SU-DHL-6 (cell line): ENCODE measurements at regions not wholly inside any gene's neighbourhood (a gene's known extent, or its start where the extent isn't known, plus 50 kb on each side); places are given as distances from the start of the nearest gene placed in this dataset.

Experiments
- H2AFZ ChIP-seq: fragments of 200-600 bp; sonication (generic); 2 replicates; pipeline ENCODE4 v1.6.1; 2014; ENCODE audit warnings: low read depth, mild to moderate bottlenecking, moderate library complexity, mixed read lengths, antibody characterized with exemption, low read length; ENCODE audit not compliant: severe bottlenecking
- H3F3A ChIP-seq: fragments of 200-600 bp; shearing (Covaris generic); 2 replicates; pipeline ENCODE4 v1.6.0; 2016; ENCODE audit warnings: antibody characterized with exemption, mild to moderate bottlenecking; ENCODE audit not compliant: insufficient read depth
- H3K27ac ChIP-seq: fragments of 200-600 bp; sonication (generic); 2 replicates; pipeline ENCODE4 v1.5.1; 2016; ENCODE audit warnings: low read depth, mild to moderate bottlenecking, low read length, moderate library complexity, mixed read lengths
- H3K27me3 ChIP-seq: fragments of 200-600 bp; sonication (generic), shearing (Covaris generic); 2 replicates; pipeline ENCODE4 v1.6.0; 2014; ENCODE audit warnings: mild to moderate bottlenecking, low read length
- H3K36me3 ChIP-seq: fragments of 200-600 bp; sonication (generic); 2 replicates; pipeline ENCODE4 v1.6.1; 2014; ENCODE audit warnings: mild to moderate bottlenecking, low read length, mixed read lengths
- H3K4me2 ChIP-seq: fragments of 300-600, 200-600 bp; shearing (Covaris generic), sonication (generic); 2 replicates; pipeline ENCODE4 v1.6.0; 2014; ENCODE audit warnings: low read length, low read depth, mild to moderate bottlenecking; ENCODE audit not compliant: poor library complexity, severe bottlenecking
- H3K4me3 ChIP-seq: fragments of 200-600 bp; sonication (generic); 2 replicates; pipeline ENCODE4 v1.5.1; 2014; ENCODE audit warnings: antibody characterized with exemption, low read length, mild to moderate bottlenecking, mixed read lengths; ENCODE audit not compliant: insufficient read depth, poor library complexity, severe bottlenecking
- H3K79me2 ChIP-seq: fragments of 200-600 bp; sonication (generic); 2 replicates; pipeline ENCODE4 v1.6.1; 2014; ENCODE audit warnings: mild to moderate bottlenecking, low read length, moderate library complexity; ENCODE audit not compliant: insufficient read depth
- H3K9ac ChIP-seq: fragments of 200-600 bp; sonication (generic); 2 replicates; pipeline ENCODE4 v1.7.0; 2014; ENCODE audit warnings: mild to moderate bottlenecking, low read length
- H3K9me2 ChIP-seq: fragments of 200-600 bp; sonication (generic); replicated peaks from 2 replicates; pipeline ENCODE4 v1.6.1; 2014; ENCODE audit warnings: low read length; ENCODE audit not compliant: insufficient read depth
- H3K9me3 ChIP-seq: fragments of 200-600 bp; sonication (generic); 2 replicates; pipeline ENCODE4 v1.6.1; 2014; ENCODE audit warnings: low read length, mixed read lengths; ENCODE audit not compliant: insufficient read depth
- H4K20me1 ChIP-seq: fragments of 200-600 bp; sonication (generic); 2 replicates; pipeline ENCODE4 v1.6.1; 2014; ENCODE audit warnings: low read depth, mild to moderate bottlenecking, antibody characterized with exemption, low read length, moderate library complexity, mixed read lengths
- CTCF ChIP-seq: fragments of 200-600 bp; sonication (generic); IDR thresholded peaks from one replicate; pipeline ENCODE4 v1.5.1; 2017; ENCODE audit warnings: antibody characterized with exemption, mild to moderate bottlenecking, low read length, moderate library complexity; ENCODE audit not compliant: insufficient read depth, poor library complexity, severe bottlenecking
- EZH2phosphoT487 ChIP-seq: fragments of 200-600 bp; sonication (generic), shearing (Covaris generic); conservative IDR thresholded peaks from 2 replicates; pipeline ENCODE4 v1.6.1; 2018; ENCODE audit warnings: mild to moderate bottlenecking, antibody characterized with exemption, low read length, moderate library complexity, mixed read lengths

- TF ChIP-seq CTCF (no peak), EZH2phosphoT487 (no peak)
Observed at GRCh38 chr13:76213423-76213904, 577.3 kb downstream of the LMO7 start.

GRCh38 chr13:76210262-76210661 is 574.1 kb downstream of the LMO7 start:
- no peaks in the 10 kb centered on the region for H3F3A ChIP-seq
- no peak overlapping the region for H3K9ac ChIP-seq
- no peak overlapping the region for H2AFZ ChIP-seq
- no peak overlapping the region for H3K27ac ChIP-seq
- H3K79me2 ChIP-seq, result no peaks in the 10 kb centered on the region
- H3K36me3 ChIP-seq, result no peaks in the 10 kb centered on the region
- H3K9me3 ChIP-seq, result no peaks in the 10 kb centered on the region
- no peak overlapping the region for H3K4me3 ChIP-seq
- H3K9me2 ChIP-seq, result no peaks in the 10 kb centered on the region; the same call in 1 of the 2 replicates
- TF ChIP-seq EZH2phosphoT487, result no peak
- no peak for TF ChIP-seq CTCF
- no peak overlapping the region for H3K4me2 ChIP-seq
- H4K20me1 ChIP-seq, result no peaks in the 10 kb centered on the region
- no peaks in the 10 kb centered on the region for H3K27me3 ChIP-seq

More at GRCh38 chr13:76213423-76213904, 577.3 kb downstream of the LMO7 start:
- no peak overlapping the region for H3K9ac ChIP-seq
- no peaks in the 10 kb centered on the region for H3K9me3 ChIP-seq
- no peak overlapping the region for H3K27ac ChIP-seq
- H4K20me1 ChIP-seq, result no peaks in the 10 kb centered on the region
- H3K4me3 ChIP-seq, result no peak overlapping the region
- H3K27me3 ChIP-seq, result no peaks in the 10 kb centered on the region
- H3K9me2 ChIP-seq, result no peaks in the 10 kb centered on the region; the same call in 1 of the 2 replicates
- H3K4me2 ChIP-seq, result no peak overlapping the region
- no peak overlapping the region for H2AFZ ChIP-seq
- H3K79me2 ChIP-seq, result no peaks in the 10 kb centered on the region
- H3K36me3 ChIP-seq, result no peaks in the 10 kb centered on the region
- no peaks in the 10 kb centered on the region for H3F3A ChIP-seq

- no peaks in the 10 kb centered on the region for H3K79me2 ChIP-seq
- H3K27ac ChIP-seq, result no peak overlapping the region
- no peaks in the 10 kb centered on the region for H4K20me1 ChIP-seq
- no peaks in the 10 kb centered on the region for H3K36me3 ChIP-seq
- H3K9ac ChIP-seq, result no peak overlapping the region
- H3K4me2 ChIP-seq, result no peak overlapping the region
- H3K9me3 ChIP-seq, result no peaks in the 10 kb centered on the region
- H2AFZ ChIP-seq, result no peak overlapping the region
- no peaks in the 10 kb centered on the region for H3F3A ChIP-seq
- H3K9me2 ChIP-seq, result no peaks in the 10 kb centered on the region; the same call in 1 of the 2 replicates
- H3K4me3 ChIP-seq, result no peak overlapping the region
- no peaks in the 10 kb centered on the region for H3K27me3 ChIP-seq
- TF ChIP-seq CTCF, result no peak
- no peak for TF ChIP-seq EZH2phosphoT487
Observed at GRCh38 chr13:76198568-76199163, 562.5 kb downstream of the LMO7 start.
